ENCODE measurements at regions not wholly inside any gene's neighbourhood (a gene's known extent, or its start where the extent isn't known, plus 50 kb on each side); places are given as distances from the start of the nearest gene placed in this dataset.

- no peak for DNase-seq (ENCODE audit: low spot score)
- Histone ChIP-seq H3K9me3 (peaks cover 0 to 11% of the 10 kb centered on the region in 2 donors), H3K27ac (no peak overlapping the region), H3K27me3 (no peaks in the 10 kb centered on the region), H3K4me1 (no peaks in the 10 kb centered on the region), H3K36me3 (no peaks in the 10 kb centered on the region), H3K4me3 (no peak overlapping the region)
- TF ChIP-seq CTCF (IDR thresholded peaks at IDR 0.05): no peak
Measured at GRCh38 chr6:23561732-23562131, 564.3 kb upstream of the NRSN1 start.

GRCh38 chr6:23562554-23562953 is 563.5 kb upstream of the NRSN1 start:
- Histone ChIP-seq H3K27me3 (no peaks in the 10 kb centered on the region), H3K4me1 (no peaks in the 10 kb centered on the region), H3K4me3 (no peak overlapping the region), H3K27ac (no peak overlapping the region), H3K36me3 (no peaks in the 10 kb centered on the region), H3K9me3 (peaks cover 0 to 11% of the 10 kb centered on the region in 2 donors)
- DNase-seq (ENCODE audit: low spot score): no peak
- no peak for TF ChIP-seq CTCF (IDR thresholded peaks at IDR 0.05)

GRCh38 chr6:23563323-23563722 is 562.7 kb upstream of the NRSN1 start:
- H3K9me3 ChIP-seq: peaks cover 0 to 11% of the 10 kb centered on the region in 2 donors
- no peaks in the 10 kb centered on the region for H3K27me3 ChIP-seq
- DNase-seq (ENCODE audit: low spot score): no peak
- no peaks in the 10 kb centered on the region for H3K4me1 ChIP-seq
- no peaks in the 10 kb centered on the region for H3K36me3 ChIP-seq
- TF ChIP-seq CTCF (IDR thresholded peaks at IDR 0.05): no peak
- no peak overlapping the region for H3K4me3 ChIP-seq
- H3K27ac ChIP-seq: no peak overlapping the region

GRCh38 chr6:23566418-23566817 is 559.6 kb upstream of the NRSN1 start:
- no peaks in the 10 kb centered on the region for H3K4me1 ChIP-seq
- H3K4me3 ChIP-seq: no peak overlapping the region
- no peak for DNase-seq (ENCODE audit: low spot score)
- no peak overlapping the region for H3K27ac ChIP-seq
- no peaks in the 10 kb centered on the region for H3K36me3 ChIP-seq
- no peaks in the 10 kb centered on the region for H3K27me3 ChIP-seq
- H3K9me3 ChIP-seq: peaks cover 0 to 16% of the 10 kb centered on the region in 2 donors
- no peak for TF ChIP-seq CTCF (IDR thresholded peaks at IDR 0.05)

- no peak for TF ChIP-seq CTCF (IDR thresholded peaks at IDR 0.05)
- Histone ChIP-seq H3K27ac (no peak overlapping the region), H3K27me3 (no peaks in the 10 kb centered on the region), H3K4me1 (no peaks in the 10 kb centered on the region), H3K4me3 (no peak overlapping the region), H3K9me3 (peaks cover 0 to 5% of the 10 kb centered on the region in 2 donors), H3K36me3 (no peaks in the 10 kb centered on the region)
- no peak for DNase-seq (ENCODE audit: low spot score)
Measured at GRCh38 chr6:23568292-23568691, 557.7 kb upstream of the NRSN1 start.

GRCh38 chr6:23584134-23584763 is 541.8 kb upstream of the NRSN1 start:
- no peak for TF ChIP-seq CTCF (IDR thresholded peaks at IDR 0.05)

More at GRCh38 chr6:23584134-23584763, 541.8 kb upstream of the NRSN1 start:
- Histone ChIP-seq H3K27me3 (no peaks in the 10 kb centered on the region), H3K36me3 (no peaks in the 10 kb centered on the region), H3K4me1 (no peaks in the 10 kb centered on the region), H3K9me3 (no peaks in the 10 kb centered on the region), H3K4me3 (no peak overlapping the region), H3K27ac (no peak overlapping the region)
- no peak for DNase-seq (ENCODE audit: low spot score)

Measured in right atrium auricular region (tissue), 2 donors.